GM18861 (cell line): ENCODE measurements at regions not wholly inside any gene's neighbourhood (a gene's known extent, or its start where the extent isn't known, plus 50 kb on each side); places are given as distances from the start of the nearest gene placed in this dataset.
"Not testable (repeated sequence)": the region's sequence is repeated elsewhere in the genome, so short reads cannot be mapped to it uniquely, and the experiment has no call there.

Experiments used
- ATAC-seq: cut with Tn5 transposase; IDR thresholded peaks from one replicate; pipeline ENCODE4 v1.9.1; 2021; ENCODE audit not compliant: unreplicated experiment

GRCh38 chr2:67755156-67755882, 307.5 kb downstream of the C1D start:
- ATAC-seq, result no peak

GRCh38 chr2:67760995-67761394, 301.8 kb downstream of the C1D start:
- no peak for ATAC-seq

- no peak for ATAC-seq
Measured at GRCh38 chr2:67771380-67771779, 291.4 kb downstream of the C1D start.

DNA sequence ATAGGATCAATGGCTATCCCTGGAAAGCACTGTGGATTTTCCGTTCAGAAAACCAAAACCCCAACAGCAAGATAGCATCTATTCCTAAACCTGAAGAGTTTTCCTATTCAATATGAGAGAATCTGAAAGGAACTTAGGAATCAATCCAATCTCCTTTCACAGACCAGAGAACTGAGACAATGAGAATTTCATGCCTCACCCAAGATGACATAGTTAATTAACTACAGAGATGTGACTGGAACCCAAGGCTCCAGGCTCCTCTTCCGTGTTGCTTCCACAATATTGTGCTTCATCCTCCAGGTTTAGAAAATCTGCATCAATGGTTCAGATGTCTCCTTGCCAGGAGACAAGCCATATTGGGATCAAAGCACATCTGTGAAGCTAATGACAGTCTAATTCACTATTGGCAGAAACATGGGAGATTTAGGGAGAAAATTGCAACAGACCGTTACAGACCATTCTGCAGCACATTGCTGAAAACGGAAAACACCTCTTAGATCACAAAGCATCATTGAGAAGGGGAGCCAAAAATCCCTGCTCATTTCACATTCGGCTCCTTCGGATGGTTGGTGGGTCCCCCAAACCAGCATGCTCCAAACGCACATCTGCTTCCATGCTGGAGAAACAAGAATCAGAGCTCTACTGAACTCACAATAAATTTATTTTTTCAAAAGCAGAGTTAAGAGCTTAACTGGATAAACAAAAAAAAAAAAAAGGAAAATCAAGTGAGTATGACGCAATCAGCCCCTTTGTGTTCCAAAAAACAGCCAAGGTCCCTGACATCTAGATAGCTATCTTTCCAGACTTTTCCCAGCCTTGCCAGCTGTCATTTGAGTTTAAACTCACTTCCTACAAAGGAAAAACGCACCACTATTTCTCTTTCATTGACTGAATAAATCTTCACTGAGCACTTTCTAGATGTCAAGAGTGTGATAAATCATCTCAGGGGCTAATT, 290.3 kb downstream of the C1D start:
- no peak for ATAC-seq

- ATAC-seq, result no peak
Measured at GRCh38 chr2:67773851-67774250, 289.0 kb downstream of the C1D start.

- ATAC-seq, result no peak
Measured at GRCh38 chr2:67776276-67776675, 286.5 kb downstream of the C1D start.

DNA sequence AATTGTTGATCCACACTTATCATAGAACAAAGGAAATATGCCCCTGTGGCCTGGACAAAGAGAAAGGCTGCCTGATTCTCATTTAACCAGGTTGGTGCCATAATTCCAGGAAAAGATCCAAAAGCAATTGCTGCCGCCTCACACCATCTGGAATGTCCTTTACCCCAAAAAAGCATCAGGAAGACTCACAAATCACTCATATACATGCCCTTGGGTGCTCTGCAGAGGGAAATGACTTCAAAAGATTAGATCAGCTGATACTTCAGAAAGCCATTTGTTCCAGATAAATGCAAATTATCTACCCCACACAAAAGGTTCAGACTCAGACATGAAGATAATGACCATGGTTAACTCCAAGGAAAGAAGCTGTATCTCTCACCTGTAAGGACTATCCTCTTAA, 285.8 kb downstream of the C1D start:
- ATAC-seq, result no peak

DNA sequence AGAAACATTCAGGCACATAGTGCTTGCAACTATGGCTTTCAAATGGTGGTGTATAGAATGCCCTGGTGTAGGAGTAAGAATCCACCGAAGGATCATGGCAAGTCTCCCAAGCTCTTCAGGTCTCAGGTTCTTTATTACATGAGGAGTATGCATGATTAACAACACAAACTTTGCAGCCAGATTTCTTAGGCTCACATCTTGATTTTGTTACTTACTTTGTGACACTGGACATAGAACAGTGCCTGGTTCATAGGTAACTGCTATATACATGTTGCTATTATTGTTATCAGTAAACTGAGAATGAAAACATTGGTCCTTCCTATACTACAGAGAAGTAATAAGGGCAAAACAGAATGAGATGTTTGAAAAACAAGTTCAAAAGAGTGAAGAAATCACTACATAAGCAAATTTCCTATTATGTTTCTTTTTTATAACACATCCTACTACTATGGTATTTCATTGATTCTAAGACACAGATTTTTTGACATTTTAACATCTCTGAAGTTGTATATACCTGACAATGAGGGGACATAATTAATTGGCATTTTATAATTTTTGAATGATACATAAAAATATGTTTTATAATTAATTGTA, 284.9 kb downstream of the C1D start:
- no peak for ATAC-seq

DNA sequence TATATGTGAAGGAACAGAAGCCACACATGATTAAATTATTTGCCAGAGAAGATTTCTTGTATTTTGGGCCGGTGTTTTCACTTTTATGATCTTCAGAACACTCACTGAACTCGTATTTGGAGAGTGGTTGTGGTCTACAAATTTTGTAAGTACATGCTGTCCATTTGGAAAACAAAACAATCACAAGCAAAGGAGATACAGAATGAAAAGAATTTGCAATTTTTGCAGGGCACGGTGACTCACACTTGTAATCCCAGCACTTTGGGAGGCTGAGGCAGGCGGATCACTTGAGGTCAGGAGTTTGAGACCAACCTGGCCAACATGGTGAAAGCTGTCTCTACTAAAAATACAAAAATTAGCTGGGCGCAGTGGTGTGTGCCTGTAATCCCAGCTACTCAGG, 282.0 kb downstream of the C1D start:
- ATAC-seq, result not testable (repeated sequence)

DNA sequence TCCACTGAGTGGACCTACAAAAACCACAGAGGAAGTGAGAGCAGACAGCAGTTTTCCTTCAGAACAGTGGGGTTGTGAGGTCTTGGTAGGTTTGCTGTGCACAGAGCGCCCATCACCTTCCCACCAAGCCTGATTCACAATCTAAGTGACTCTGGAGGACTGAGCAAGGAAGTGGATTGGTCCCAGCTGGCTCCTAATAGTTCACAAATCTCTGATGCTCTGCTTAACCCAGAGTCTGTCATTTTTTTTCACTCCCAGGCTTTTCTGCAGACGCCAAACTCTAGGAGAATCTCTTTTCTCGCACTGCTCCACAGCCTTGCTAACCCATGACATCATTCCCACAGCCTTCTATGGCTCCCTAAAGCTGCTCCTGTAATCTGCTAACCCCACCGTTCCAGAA, 280.4 kb downstream of the C1D start:
- no peak for ATAC-seq

- no peak for ATAC-seq
Measured at GRCh38 chr2:67783026-67783425, 279.8 kb downstream of the C1D start.

DNA sequence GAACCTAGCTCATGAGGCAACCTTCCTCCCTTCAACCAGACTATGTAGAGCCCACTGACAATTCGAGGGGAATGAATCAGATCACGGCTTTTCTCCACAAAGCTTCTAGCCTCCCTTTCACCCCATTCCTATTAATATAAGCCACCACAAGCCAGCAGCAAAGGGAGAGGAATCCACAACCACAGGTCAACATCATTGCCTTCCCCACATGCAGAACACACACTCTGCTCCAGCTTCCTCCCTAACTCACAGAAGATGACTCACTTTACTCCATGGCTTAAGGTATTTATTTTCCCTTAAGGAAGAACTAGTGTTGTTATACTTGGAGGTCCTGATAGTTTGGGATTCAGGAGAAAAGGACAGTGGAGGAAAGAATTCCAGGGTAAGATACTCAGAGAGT, 272.2 kb downstream of the C1D start:
- no peak for ATAC-seq

DNA sequence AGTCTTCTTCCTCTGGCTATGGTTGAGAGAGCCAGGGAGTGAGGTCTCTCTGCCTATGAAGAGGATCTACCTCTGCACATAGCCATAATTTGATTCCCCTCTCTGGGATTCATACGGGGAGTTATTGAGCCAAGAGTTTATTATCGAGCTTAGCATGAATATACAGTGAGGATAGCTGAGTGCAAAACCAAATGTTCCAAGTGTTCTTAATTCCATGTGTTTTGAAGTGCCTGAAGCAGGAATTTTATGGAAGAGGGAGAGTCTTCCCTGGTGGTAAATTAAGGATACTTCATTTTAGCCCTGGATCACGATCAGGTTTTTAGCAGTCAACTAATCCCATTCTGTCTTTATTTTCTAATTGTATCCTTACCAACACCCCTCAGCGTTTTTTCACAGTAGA, 270.6 kb downstream of the C1D start:
- ATAC-seq, result no peak

GRCh38 chr2:67792681-67793091, 270.1 kb downstream of the C1D start:
- no peak for ATAC-seq

DNA sequence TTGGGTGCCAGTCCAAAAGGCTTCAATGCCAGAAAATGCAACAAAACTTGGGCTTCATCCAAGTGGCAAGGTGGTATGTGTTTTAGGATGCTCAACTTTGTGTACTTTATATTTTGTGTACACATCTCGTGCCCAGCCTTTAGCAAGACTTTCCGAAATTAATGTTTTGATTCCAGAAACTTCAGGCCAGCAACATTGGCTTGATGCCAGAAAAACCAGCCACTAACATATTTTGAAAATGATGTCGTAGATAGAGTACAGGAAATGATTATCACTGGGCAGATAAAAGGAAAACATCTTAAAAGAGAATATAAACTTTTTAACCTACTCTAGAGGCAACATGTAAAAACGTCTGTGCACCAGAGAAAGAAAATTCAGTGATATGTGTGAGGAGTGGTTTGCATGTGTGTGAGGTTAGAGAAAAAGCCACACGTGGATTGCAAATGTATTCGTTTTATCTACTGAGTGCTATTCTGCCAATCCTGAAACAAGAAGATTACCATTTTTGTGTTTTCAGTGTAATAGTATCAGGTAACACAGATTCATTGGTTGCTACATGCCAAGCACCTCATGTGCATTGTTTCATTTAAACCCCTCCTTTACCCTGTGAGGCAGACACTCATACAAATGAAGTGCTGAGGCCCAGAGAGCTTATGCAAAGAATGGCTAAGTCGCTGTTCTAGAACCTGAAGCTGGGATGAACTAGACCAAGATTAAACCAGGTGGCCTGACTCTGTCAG, 264.8 kb downstream of the C1D start:
- no peak for ATAC-seq

DNA sequence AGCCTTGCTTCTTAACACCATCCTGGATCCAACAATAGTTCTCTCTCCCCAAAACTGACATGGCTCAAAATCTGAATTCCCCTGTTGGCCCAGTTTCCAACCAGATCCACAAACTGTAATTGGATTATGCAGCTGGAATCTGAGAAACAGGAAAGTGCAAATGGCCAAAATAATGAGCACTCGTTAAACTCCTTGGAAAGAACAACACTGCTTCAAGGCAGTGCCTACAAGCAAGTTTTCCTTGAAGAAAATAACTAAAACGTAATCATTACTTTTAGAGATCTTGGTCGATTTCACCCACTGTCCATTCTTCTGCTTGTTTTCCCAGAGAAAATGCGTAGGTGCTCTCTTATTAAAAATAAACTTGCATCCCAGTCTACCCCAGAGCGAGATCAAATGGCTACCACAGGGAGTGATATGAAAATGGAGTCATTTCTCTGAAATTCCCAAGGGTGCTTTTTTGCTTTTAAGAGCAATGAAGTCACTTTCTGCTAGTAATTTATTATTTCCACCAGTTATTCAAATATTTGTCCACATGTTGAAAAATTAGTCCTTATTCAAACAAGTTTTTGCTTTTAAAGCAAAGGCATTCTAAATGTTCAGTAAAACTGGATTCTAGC, 264.2 kb downstream of the C1D start:
- ATAC-seq, result no peak

DNA sequence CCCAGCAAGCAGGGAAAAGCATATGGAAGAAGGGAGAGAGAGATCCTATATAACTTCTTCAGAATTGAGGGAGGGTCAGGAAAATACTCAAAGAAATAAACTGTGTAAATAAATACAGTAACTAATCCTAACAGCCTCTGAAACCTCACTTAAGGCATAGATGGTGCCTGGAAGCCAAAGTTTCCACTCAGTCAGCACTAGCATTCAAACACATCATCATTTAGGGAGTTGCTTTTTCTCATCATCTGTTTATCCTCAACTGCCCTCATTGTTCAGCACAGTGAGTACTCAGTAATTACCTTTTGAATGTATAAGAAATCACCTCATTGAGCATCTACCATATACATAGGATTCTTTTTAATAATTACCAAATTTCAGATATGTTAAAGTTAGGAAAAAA, 262.9 kb downstream of the C1D start:
- ATAC-seq, result no peak

DNA sequence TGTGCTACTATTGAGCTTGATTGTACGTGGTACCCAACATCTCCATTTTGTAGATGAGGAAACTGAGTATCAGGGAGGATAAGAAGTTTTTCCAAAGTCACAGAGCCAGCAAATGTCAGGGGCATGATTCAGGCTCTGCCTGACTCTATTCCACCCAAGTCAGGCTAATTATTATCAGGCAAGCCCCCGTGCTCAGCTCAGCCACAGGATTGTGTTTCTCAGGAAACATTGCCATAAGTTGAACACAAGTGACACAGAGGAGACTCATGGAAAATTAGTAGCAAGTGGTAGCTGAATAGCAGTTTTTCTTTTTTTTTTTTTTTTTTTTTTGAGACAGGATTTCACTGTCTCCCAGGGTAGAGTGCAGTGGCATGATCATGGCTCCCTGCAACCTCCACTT, 260.5 kb downstream of the C1D start:
- ATAC-seq, result no peak

- no peak for ATAC-seq
Measured at GRCh38 chr2:67802824-67803223, 260.0 kb downstream of the C1D start.

DNA sequence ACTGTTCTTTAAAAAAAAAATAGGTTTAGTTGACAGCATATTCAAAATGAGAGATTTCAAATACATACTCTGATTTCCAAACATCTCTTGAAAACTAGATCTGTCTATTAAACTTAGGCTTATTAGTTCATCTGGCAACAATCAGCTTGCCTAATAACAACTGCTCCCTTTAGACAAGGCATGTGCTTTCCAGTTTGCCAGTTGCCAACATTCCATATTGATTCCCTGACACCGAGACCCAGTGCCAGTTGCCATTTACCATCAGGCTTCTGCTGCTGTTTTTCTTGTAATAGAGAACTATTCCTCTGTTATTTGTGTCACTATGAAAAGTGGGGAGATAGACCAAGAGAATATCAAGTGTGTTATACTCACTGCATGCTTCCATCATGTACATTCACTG, 256.0 kb downstream of the C1D start:
- no peak for ATAC-seq

GRCh38 chr2:67808112-67808511, 254.7 kb downstream of the C1D start:
- ATAC-seq, result no peak
